H1 (cell line): ENCODE measurements at regions not wholly inside any gene's neighbourhood (a gene's known extent, or its start where the extent isn't known, plus 50 kb on each side); places are given as distances from the start of the nearest gene placed in this dataset.

Source experiments
- CTCF ChIA-PET: fragments of 300-600 bp; sonication (Branson Sonifier 250); formaldehyde crosslinking; loops from one replicate; lab custom pipeline; 2021; ENCODE audit not compliant: partially characterized antibody; lab: Charles Lee
- POLR2A ChIA-PET: fragments of 300-600 bp; sonication (Branson Sonifier 250); formaldehyde crosslinking; loops from one replicate; lab custom pipeline; 2021; ENCODE audit warnings: inconsistent platforms; ENCODE audit not compliant: partially characterized antibody; lab: Charles Lee
- DNase-seq, 2 experiments: peaks; one replicate each; pipeline versions ENCODE4 v3.0.0 to v3.0.0-alpha.2; 2010 to 2022; ENCODE audit warnings: low spot score in 2 of 2, low read depth in 1 of 2, mixed read lengths in 1 of 2
- FAIRE-seq: peaks from 2 replicates; lab custom pipeline; 2011; peaks lifted over from hg19 to GRCh38; lab: Jason Lieb, UNC
- H2AFZ ChIP-seq: 2 replicates; pipeline ENCODE4 v1.8.1; 2012; ENCODE audit warnings: low read length, inconsistent platforms
- H2AK5ac ChIP-seq: 2 replicates; pipeline ENCODE4 v1.6.1; 2013; ENCODE audit warnings: low read depth, low read length
- H2BK120ac ChIP-seq: replicated peaks from 2 replicates; pipeline ENCODE3; 2013; ENCODE audit warnings: low read depth, low read length, inconsistent platforms
- H2BK12ac ChIP-seq: 2 replicates; pipeline ENCODE4 v1.6.1; 2013; ENCODE audit warnings: low read depth, low read length
- H2BK15ac ChIP-seq: 2 replicates; pipeline ENCODE4 v1.6.1; 2013; ENCODE audit warnings: low read length
- H2BK20ac ChIP-seq: 2 replicates; pipeline ENCODE4 v1.6.1; 2013; ENCODE audit warnings: low read length
- H2BK5ac ChIP-seq: 2 replicates; pipeline ENCODE4 v1.6.1; 2013; ENCODE audit warnings: low read depth, low read length
- H3K14ac ChIP-seq: 2 replicates; pipeline ENCODE4 v1.6.1; 2013; ENCODE audit warnings: inconsistent platforms; ENCODE audit not compliant: insufficient read length
- H3K18ac ChIP-seq: 2 replicates; pipeline ENCODE4 v1.6.1; 2013; ENCODE audit warnings: low read length; ENCODE audit errors: extremely low read depth
- H3K23ac ChIP-seq: 2 replicates; pipeline ENCODE4 v1.6.1; 2013; ENCODE audit warnings: inconsistent platforms; ENCODE audit not compliant: insufficient read length
- H3K23me2 ChIP-seq: 2 replicates; pipeline ENCODE4 v1.6.1; 2013; ENCODE audit warnings: low read depth, low read length
- H3K27ac ChIP-seq: 2 replicates; pipeline ENCODE4 v1.6.1; 2011; ENCODE audit warnings: low read depth, low read length, inconsistent platforms
- H3K27me3 ChIP-seq, 4 experiments: replicated peaks in 1 of 4; 1 replicate in 1 of 4; 2 replicates in 3 of 4; pipeline versions ENCODE4 v1.6.1 to v1.8.1; 2011 to 2013; ENCODE audit warnings: low read length in 3 of 4, mild to moderate bottlenecking in 3 of 4, inconsistent platforms in 2 of 4, mixed read lengths in 2 of 4, moderate library complexity in 1 of 4; ENCODE audit not compliant: control insufficient read depth in 3 of 4, insufficient read depth in 3 of 4; ENCODE audit errors: extremely low read depth in 1 of 4
- H3K36me3 ChIP-seq, 4 experiments: 2 replicates each; pipeline versions ENCODE4 v1.6.1 to v1.8.1; 2011 to 2013; ENCODE audit warnings: mild to moderate bottlenecking in 4 of 4, low read length in 3 of 4, moderate library complexity in 2 of 4, control low read depth in 1 of 4, inconsistent platforms in 1 of 4; ENCODE audit not compliant: insufficient read depth in 4 of 4, control insufficient read depth in 2 of 4
- H3K4ac ChIP-seq: replicated peaks from 2 replicates; pipeline ENCODE3; 2013; ENCODE audit warnings: low read length, low read depth, mixed read lengths, inconsistent platforms; ENCODE audit not compliant: insufficient read length
- H3K4me1 ChIP-seq, 4 experiments: replicated peaks in 1 of 4; 1 replicate in 1 of 4; 2 replicates in 3 of 4; pipeline versions ENCODE4 v1.6.1 to v1.8.1; 2011 to 2013; ENCODE audit warnings: low read length in 3 of 4, inconsistent platforms in 2 of 4, mixed read lengths in 1 of 4; ENCODE audit not compliant: insufficient read depth in 4 of 4, control insufficient read depth in 3 of 4
- H3K4me2 ChIP-seq, 2 experiments: 2 replicates each; pipeline versions ENCODE4 v1.6.1 to v1.8.1; 2011 to 2013; ENCODE audit warnings: low read depth in 2 of 2, low read length in 2 of 2, control low read depth in 1 of 2, inconsistent platforms in 1 of 2, mild to moderate bottlenecking in 1 of 2; ENCODE audit not compliant: insufficient read depth in 1 of 2
- H3K4me3 ChIP-seq, 4 experiments: fragments of 200-600, 300-600 bp in 1 of 4; sonication (generic), shearing (Covaris generic), sonication (Bioruptor Twin) in 1 of 4; 2 replicates each; pipeline versions ENCODE4 v1.5.1 to v1.8.1; 2011 to 2016; ENCODE audit warnings: low read length in 4 of 4, low read depth in 3 of 4, control low read depth in 2 of 4, inconsistent platforms in 2 of 4, mild to moderate bottlenecking in 2 of 4, mixed read lengths in 1 of 4, moderate library complexity in 1 of 4; ENCODE audit not compliant: insufficient read depth in 2 of 4; ENCODE audit errors: extremely low read depth in 1 of 4
- H3K56ac ChIP-seq: replicated peaks from 2 replicates; pipeline ENCODE3; 2013; ENCODE audit warnings: low read depth, mild to moderate bottlenecking, mixed read lengths, low read length, inconsistent platforms; ENCODE audit not compliant: insufficient read length
- H3K79me1 ChIP-seq: 2 replicates; pipeline ENCODE4 v1.6.1; 2013; ENCODE audit warnings: low read depth, low read length, control low read depth
- H3K79me2 ChIP-seq, 2 experiments: 2 replicates each; pipeline versions ENCODE4 v1.6.1 to v1.8.1; 2012 to 2013; ENCODE audit warnings: low read length in 2 of 2, mild to moderate bottlenecking in 2 of 2, inconsistent platforms in 1 of 2; ENCODE audit not compliant: insufficient read depth in 2 of 2, control insufficient read depth in 1 of 2
- H3K9ac ChIP-seq, 4 experiments: replicated peaks in 1 of 4; 1 replicate in 1 of 4; 2 replicates in 3 of 4; pipeline versions ENCODE4 v1.6.1 to v1.8.1; 2011 to 2013; ENCODE audit warnings: low read depth in 3 of 4, low read length in 3 of 4, control low read depth in 2 of 4, mild to moderate bottlenecking in 2 of 4, moderate library complexity in 2 of 4, inconsistent platforms in 1 of 4; ENCODE audit errors: extremely low read depth in 1 of 4
- H3K9me3 ChIP-seq, 2 experiments: 2 replicates each; pipeline versions ENCODE4 v1.6.1 to v1.8.1; 2012 to 2013; ENCODE audit warnings: mild to moderate bottlenecking in 2 of 2, moderate library complexity in 2 of 2, control low read depth in 1 of 2, inconsistent platforms in 1 of 2, low read depth in 1 of 2, low read length in 1 of 2, mixed read lengths in 1 of 2; ENCODE audit not compliant: insufficient read depth in 2 of 2
- H4K20me1 ChIP-seq, 2 experiments: replicated peaks in 1 of 2; 2 replicates each; pipeline versions ENCODE3 to v1.8.1; 2011 to 2013; ENCODE audit warnings: inconsistent platforms in 2 of 2, low read length in 2 of 2, mild to moderate bottlenecking in 1 of 2; ENCODE audit not compliant: insufficient read depth in 2 of 2, control insufficient read depth in 1 of 2
- H4K5ac ChIP-seq: 2 replicates; pipeline ENCODE4 v1.6.1; 2013; ENCODE audit warnings: low read length, low read depth, mixed read lengths, inconsistent platforms; ENCODE audit not compliant: insufficient read length
- H4K8ac ChIP-seq: 2 replicates; pipeline ENCODE4 v1.8.0; 2013; ENCODE audit warnings: mild to moderate bottlenecking, moderate library complexity, low read length, inconsistent platforms; ENCODE audit not compliant: insufficient read depth; ENCODE audit errors: extremely low read depth
- H4K91ac ChIP-seq: replicated peaks from 2 replicates; pipeline ENCODE3; 2013; ENCODE audit warnings: low read length, mixed read lengths, inconsistent platforms; ENCODE audit not compliant: insufficient read length
- CEBPB ChIP-seq: IDR thresholded peaks from 2 replicates; pipeline ENCODE4 v1.6.1; 2012; ENCODE audit warnings: low read depth, low read length
- CHD1 ChIP-seq: IDR thresholded peaks from 2 replicates; pipeline ENCODE4 v1.6.1; 2012; ENCODE audit warnings: low read depth, low read length, improper control_type of control experiment
- WGBS, 2 experiments: shearing (Covaris generic) in 1 of 2; methylation state at CpG; one replicate each; pipeline versions ENCODE4 v1.1.6 to v1.1.7; 2013 to 2015; ENCODE audit warnings: low lambda C conversion rate in 2 of 2, mixed read lengths in 2 of 2, inconsistent platforms in 1 of 2, low coverage in 1 of 2, missing lambda C conversion rate in 1 of 2; ENCODE audit not compliant: insufficient replicate concordance in 2 of 2, insufficient coverage in 1 of 2, insufficient read length in 1 of 2; ENCODE audit errors: extremely low coverage in 1 of 2, missing lambda C conversion rate in 1 of 2; 5-methylcytosine and 5-hydroxymethylcytosine counted together

DNA sequence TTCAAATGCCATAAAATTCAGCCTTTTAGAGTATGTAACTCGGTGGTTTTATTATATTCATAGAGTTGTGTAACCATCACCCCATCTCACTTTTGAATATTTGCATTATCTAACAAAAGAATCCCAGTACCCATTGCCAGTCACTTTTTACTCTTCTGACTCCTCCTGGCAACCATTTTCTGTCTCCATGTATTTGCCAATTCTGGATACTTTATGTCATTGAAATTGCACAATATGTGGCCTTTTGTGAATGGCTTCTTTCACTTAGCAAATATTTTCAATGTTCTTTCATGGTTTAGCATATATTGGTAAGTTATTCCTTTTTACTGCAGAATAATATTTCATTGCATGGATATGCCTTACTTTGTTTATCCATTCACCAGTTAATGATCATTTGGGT lies 79.9 kb downstream of the SLIT2 start:
- no peaks in the 10 kb centered on the region for H3K27me3 ChIP-seq
- H4K5ac ChIP-seq: no peak overlapping the region
- no peak overlapping the region for H4K8ac ChIP-seq
- ChIA-PET POLR2A (no interaction called here), CTCF (interaction anchor here (0.6 kb wide), 1 partner anchor 64 kb away, joined by 3 read pairs; no protein-coding TSS in a partner anchor)
- H3K23me2 ChIP-seq: no peaks in the 10 kb centered on the region
- 96% methylated on average over 1 of the region's 1 CpG; no CpG with 5 or more reads in 1 of the 2 experiments for WGBS, 2 experiments
- no peak overlapping the region for H3K23ac ChIP-seq
- no peak overlapping the region; the same call in 1 of the 2 replicates for H2BK15ac ChIP-seq
- H4K91ac ChIP-seq: no peak overlapping the region
- no peak overlapping the region for H3K4me2 ChIP-seq
- H2BK5ac ChIP-seq: no peak overlapping the region
- FAIRE-seq: no peak
- H3K14ac ChIP-seq: no peak overlapping the region
- H3K18ac ChIP-seq: no peak overlapping the region
- no peak overlapping the region for H2BK20ac ChIP-seq
- no peak overlapping the region for H2AFZ ChIP-seq
- no peaks in the 10 kb centered on the region for H3K36me3 ChIP-seq
- H3K4me3 ChIP-seq: no peak overlapping the region
- no peak overlapping the region for H2BK12ac ChIP-seq
- no peaks in the 10 kb centered on the region for H3K79me2 ChIP-seq
- no peak for DNase-seq
- H3K27ac ChIP-seq: no peak overlapping the region
- H3K79me1 ChIP-seq: no peaks in the 10 kb centered on the region
- H3K4ac ChIP-seq: no peak overlapping the region
- peaks cover 0 to 5% (median 0%) of the 10 kb centered on the region in 4 experiments; a peak in 1 of 7 replicates for H3K4me1 ChIP-seq
- H3K9ac ChIP-seq: no peak overlapping the region
- no peaks in the 10 kb centered on the region for H3K9me3 ChIP-seq
- H2AK5ac ChIP-seq: no peak overlapping the region
- H4K20me1 ChIP-seq: no peaks in the 10 kb centered on the region
- TF ChIP-seq CEBPB: 0 out of 2 replicates have a peak, but pooled peaks have one; percentile 13
- TF ChIP-seq CHD1: no peak
- no peak overlapping the region for H2BK120ac ChIP-seq
- H3K56ac ChIP-seq: no peak overlapping the region
